GM20000 (cell line): ENCODE measurements at regions not wholly inside any gene's neighbourhood (a gene's known extent, or its start where the extent isn't known, plus 50 kb on each side); places are given as distances from the start of the nearest gene placed in this dataset.

Experiments
- DNase-seq: peaks from one replicate; pipeline ENCODE4 v3.0.0; 2012; ENCODE audit warnings: low spot score
- TF ChIP-seq, protein P1 (sequence below): IDR thresholded peaks from 2 replicates; pipeline ENCODE4 v1.5.1; 2012; ENCODE audit warnings: mild to moderate bottlenecking, control low read depth; ENCODE audit errors: extremely low read depth, missing control alignments

DNA sequence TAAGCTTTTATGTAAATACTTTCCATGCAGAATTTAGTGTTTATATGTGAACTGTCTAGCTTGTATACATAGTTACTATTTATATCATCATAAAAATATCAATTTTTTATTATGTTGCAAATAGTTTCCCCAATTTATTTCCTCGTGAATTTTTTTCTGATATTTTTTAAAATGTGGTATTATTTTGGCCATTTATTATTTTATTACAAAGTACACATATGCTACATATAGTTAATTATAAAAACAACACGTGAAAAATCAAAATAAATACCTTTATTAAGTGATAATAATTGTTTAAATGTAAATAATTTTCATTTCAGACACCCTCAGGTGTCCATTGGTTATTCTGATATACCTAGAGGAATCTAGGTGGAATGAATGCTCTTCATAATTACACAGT lies 1394.9 kb upstream of the PRR20A start:
- TF ChIP-seq, protein P1, sequence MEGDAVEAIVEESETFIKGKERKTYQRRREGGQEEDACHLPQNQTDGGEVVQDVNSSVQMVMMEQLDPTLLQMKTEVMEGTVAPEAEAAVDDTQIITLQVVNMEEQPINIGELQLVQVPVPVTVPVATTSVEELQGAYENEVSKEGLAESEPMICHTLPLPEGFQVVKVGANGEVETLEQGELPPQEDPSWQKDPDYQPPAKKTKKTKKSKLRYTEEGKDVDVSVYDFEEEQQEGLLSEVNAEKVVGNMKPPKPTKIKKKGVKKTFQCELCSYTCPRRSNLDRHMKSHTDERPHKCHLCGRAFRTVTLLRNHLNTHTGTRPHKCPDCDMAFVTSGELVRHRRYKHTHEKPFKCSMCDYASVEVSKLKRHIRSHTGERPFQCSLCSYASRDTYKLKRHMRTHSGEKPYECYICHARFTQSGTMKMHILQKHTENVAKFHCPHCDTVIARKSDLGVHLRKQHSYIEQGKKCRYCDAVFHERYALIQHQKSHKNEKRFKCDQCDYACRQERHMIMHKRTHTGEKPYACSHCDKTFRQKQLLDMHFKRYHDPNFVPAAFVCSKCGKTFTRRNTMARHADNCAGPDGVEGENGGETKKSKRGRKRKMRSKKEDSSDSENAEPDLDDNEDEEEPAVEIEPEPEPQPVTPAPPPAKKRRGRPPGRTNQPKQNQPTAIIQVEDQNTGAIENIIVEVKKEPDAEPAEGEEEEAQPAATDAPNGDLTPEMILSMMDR = no peak
- DNase-seq = no peak

DNA sequence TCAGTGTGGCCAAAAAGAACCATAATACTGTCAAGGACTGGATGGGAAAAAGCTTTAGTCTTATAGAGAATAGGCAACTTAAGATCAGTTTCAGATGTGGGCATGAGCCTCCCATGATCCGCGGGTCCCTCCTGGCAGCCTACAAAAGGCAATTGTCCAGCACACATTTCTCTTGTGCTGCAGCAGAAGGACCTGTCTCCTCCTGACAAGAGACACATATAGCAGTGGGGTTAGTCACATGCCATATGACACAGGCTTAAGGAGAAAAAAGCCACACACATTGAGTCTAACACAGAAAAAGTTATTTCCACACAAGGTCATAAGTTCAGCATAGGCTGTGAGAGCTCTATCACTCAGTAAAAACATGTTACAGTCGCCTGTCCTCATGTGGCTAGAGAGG lies 1378.7 kb upstream of the PRR20A start:
- DNase-seq = no peak
- TF ChIP-seq, protein P1 = no peak

DNA sequence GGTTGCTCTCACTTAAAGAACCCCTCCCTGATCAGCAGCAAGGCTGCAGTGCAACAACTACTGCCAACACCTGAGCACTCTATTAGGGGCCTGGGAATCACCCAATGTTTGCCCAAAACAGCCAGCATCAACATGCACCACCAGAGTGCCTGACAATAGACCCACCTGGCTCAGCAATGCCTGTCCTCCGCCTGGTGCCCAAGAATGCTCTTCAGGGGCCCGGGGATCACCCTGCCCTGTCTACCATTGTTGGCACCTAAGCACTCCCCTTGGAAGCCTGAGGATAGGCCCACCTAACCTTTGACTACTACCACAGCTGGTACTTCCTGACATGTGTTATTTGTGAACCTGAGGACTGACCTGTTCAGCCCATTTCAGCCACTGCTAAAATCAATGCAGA lies 1363.1 kb upstream of the PRR20A start:
- no peak for DNase-seq
- TF ChIP-seq, protein P1 = no peak

DNA sequence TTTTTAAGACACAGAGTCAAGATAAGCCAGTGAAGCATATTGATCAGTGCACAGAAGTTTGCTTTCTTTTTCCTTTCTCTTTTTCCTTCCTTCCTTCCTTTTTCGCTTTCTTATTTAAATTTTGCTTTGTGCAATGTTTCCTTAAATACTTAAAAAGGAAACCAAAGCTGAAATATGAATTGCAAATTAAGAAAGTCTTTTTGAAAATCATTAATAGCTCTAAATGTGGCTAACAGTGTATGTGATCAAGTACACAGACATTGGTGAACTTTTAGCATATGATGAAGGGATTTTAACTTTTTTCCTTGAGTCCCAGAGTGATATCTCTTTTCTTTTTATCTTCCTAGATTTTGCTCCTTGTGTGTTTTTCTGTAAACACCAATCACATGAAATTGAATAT lies 1356.9 kb upstream of the PRR20A start:
- no peak for DNase-seq
- TF ChIP-seq, protein P1 = no peak

DNA sequence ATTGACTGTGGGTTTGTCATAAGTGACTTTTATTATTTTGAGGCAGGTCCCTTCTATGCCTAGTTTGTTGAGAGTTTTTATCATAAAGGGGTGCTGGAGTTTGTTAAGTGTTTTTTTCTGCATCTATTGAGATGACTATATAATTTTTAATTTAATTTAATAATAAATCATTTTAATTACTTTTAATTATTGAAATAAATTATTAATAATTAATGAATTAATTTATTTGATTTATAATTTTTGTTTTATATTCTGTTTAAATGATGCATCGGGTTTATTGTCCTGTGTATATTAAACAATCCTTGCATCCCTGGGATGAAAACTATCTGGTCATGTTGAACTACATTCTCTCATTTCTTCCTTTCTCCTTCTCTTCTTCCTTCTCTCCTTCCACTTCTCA lies 1352.2 kb upstream of the PRR20A start:
- TF ChIP-seq, protein P1 = no peak
- no peak for DNase-seq

DNA sequence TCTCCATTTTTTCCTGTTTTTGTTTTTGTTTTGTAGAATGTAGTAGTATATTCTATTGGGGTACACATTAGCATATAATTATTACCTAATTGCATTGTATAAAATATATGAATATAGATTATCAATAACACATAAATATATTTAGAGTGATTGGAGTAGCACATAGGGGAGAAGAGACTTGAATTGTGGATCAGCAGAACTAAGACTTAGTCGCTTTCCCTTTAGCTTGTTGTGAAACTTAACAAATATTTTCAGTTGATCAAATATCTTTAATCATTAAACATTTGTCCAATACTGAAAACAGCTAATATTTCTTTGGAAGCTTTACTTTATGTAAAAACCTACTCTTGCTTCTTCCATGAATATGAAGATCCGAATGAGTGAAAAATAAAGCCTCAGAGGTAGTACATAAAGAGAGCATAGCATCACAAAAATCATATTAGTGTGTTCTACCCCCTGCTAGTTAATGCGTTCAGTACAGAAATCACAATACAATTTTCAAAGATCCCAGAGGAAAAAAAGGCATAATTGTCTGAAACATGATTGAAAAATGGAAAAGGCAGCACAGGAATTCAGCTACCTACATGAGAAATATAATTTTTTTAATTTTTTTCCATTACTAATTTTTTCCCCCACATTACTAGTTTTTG lies 1348.0 kb upstream of the PRR20A start:
- TF ChIP-seq, protein P1 = no peak
- DNase-seq = no peak

DNA sequence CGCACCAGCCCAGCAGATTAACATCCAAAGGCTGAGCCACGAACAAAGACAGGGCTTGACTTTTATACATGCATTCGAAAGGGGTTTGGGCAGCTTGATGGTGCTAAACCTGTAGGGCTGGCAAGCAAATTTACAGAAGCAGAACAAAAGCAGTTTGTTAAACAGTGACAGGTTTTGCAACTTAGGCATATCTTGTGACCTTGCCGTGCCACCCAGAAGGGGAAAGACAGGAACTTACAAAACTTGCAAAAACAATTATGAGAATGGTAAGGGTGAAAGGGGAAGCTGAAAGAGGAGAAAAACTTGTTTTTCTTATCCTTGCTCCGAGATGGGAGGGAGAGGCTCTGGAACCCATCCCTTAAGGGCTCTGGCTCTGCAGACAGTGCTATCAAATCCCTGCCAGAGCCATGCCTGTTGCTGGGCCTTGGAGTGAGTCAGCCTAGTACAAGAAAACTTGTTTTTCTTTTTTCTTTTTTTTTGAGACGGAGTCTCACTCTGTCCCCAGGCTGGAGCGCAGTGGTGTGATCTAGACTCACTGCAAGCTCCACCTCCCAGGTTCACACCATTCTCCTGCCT lies 1325.2 kb upstream of the PRR20A start:
- no peak for DNase-seq
- TF ChIP-seq, protein P1 = no peak
